HG03558 (cell line): ENCODE measurements at regions not wholly inside any gene's neighbourhood (a gene's known extent, or its start where the extent isn't known, plus 50 kb on each side); places are given as distances from the start of the nearest gene placed in this dataset.

Experiments
- ATAC-seq: cut with Tn5 transposase; IDR thresholded peaks from one replicate; pipeline ENCODE4 v1.9.1; 2021; ENCODE audit warnings: moderate number of reproducible peaks; ENCODE audit not compliant: unreplicated experiment; ENCODE audit errors: extremely low read depth

GRCh38 chr5:74185599-74185998 is 454.9 kb downstream of the ENC1 start:
- no peak for ATAC-seq

GRCh38 chr5:74184649-74185048 is 455.9 kb downstream of the ENC1 start:
- no peak for ATAC-seq

- no peak for ATAC-seq
Measured at GRCh38 chr5:74183041-74183440, 457.5 kb downstream of the ENC1 start.

GRCh38 chr5:74182603-74183002 is 457.9 kb downstream of the ENC1 start:
- no peak for ATAC-seq

- no peak for ATAC-seq
Measured at GRCh38 chr5:74179701-74180100, 460.8 kb downstream of the ENC1 start.

GRCh38 chr5:74179179-74179578 is 461.3 kb downstream of the ENC1 start:
- ATAC-seq, result no peak

GRCh38 chr5:74177961-74178360 is 462.6 kb downstream of the ENC1 start:
- ATAC-seq, result no peak

- no peak for ATAC-seq
Measured at GRCh38 chr5:74174366-74174765, 466.2 kb downstream of the ENC1 start.

GRCh38 chr5:74173665-74174064 is 466.9 kb downstream of the ENC1 start:
- ATAC-seq, result no peak

- no peak for ATAC-seq
Measured at GRCh38 chr5:74173241-74173640, 467.3 kb downstream of the ENC1 start.

GRCh38 chr5:74169701-74170100 is 470.8 kb downstream of the ENC1 start:
- ATAC-seq, result no peak

- ATAC-seq, result no peak
Measured at GRCh38 chr5:74167930-74168315, 472.6 kb downstream of the ENC1 start.

- ATAC-seq, result no peak
Measured at GRCh38 chr5:74167206-74167929, 473.2 kb downstream of the ENC1 start.

GRCh38 chr5:74166064-74166463 is 474.5 kb downstream of the ENC1 start:
- ATAC-seq, result no peak

- no peak for ATAC-seq
Measured at GRCh38 chr5:74164725-74165235, 475.7 kb downstream of the ENC1 start.

GRCh38 chr5:74162524-74162923 is 478.0 kb downstream of the ENC1 start:
- ATAC-seq, result no peak

GRCh38 chr5:74161170-74161569 is 479.4 kb downstream of the ENC1 start:
- ATAC-seq, result no peak

GRCh38 chr5:74156728-74157383 is 483.7 kb downstream of the ENC1 start:
- no peak for ATAC-seq

GRCh38 chr5:74155501-74155900 is 485.0 kb downstream of the ENC1 start:
- no peak for ATAC-seq

GRCh38 chr5:74154526-74154925 is 486.0 kb downstream of the ENC1 start:
- ATAC-seq, result no peak

GRCh38 chr5:74153255-74153790 is 487.2 kb downstream of the ENC1 start:
- no peak for ATAC-seq
